ENCODE measurements at regions not wholly inside any gene's neighbourhood (a gene's known extent, or its start where the extent isn't known, plus 50 kb on each side); places are given as distances from the start of the nearest gene placed in this dataset.

DNA sequence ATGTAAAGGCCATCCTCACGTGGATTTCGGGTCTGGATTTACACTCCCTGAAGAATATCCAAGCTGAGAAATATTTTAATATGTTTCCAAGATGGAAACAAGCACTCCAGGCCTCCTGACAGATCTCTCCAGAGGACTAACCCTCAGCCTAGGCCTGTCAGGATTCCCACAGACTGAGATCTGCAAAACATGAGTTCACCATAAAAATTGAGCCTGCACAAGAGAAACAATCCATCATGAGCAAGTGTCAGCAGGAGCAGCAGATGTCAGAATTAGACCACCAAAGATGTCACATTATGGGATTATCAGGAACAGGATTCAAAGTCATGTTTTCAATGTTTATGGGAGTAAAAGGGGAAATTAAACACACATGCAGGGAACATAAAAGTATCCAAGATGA, 191.3 kb downstream of the TFCP2L1 start:
- TF ChIP-seq CTCF (conservative IDR thresholded peaks at IDR 0.05) (no peak), EZH2 (IDR thresholded peaks at IDR 0.05; ENCODE audit: low read depth) (no peak)
